GM18909 (cell line): ENCODE measurements at regions not wholly inside any gene's neighbourhood (a gene's known extent, or its start where the extent isn't known, plus 50 kb on each side); places are given as distances from the start of the nearest gene placed in this dataset.

Experiments used
- ATAC-seq: cut with Tn5 transposase; IDR thresholded peaks from one replicate; pipeline ENCODE4 v1.9.1; 2021; ENCODE audit warnings: mild to moderate bottlenecking; ENCODE audit not compliant: unreplicated experiment, poor library complexity

GRCh38 chr9:32326146-32326545, 58.3 kb upstream of the ACO1 start:
- no peak for ATAC-seq

- no peak for ATAC-seq
Observed at GRCh38 chr9:32331240-32331639, 53.2 kb upstream of the ACO1 start.

- ATAC-seq = no peak
Observed at GRCh38 chr9:32334112-32334511, 50.3 kb upstream of the ACO1 start.
